Activated naive CD4-positive, alpha-beta T cell treated with anti-CD3 and anti-CD28 coated beads, Interleukin-2, amount 50 U/mL, for 24 hours (primary cell): ENCODE measurements at regions not wholly inside any gene's neighbourhood (a gene's known extent, or its start where the extent isn't known, plus 50 kb on each side); places are given as distances from the start of the nearest gene placed in this dataset.

Experiments used
- H3K27ac Mint-ChIP-seq: one replicate; pipeline ENCODE4 v1.8.0; 2021; ENCODE audit warnings: mild to moderate bottlenecking, mixed read lengths
- H3K27me3 Mint-ChIP-seq: one replicate; pipeline ENCODE4 v1.8.0; 2021; ENCODE audit warnings: mixed read lengths
- H3K36me3 Mint-ChIP-seq: one replicate; pipeline ENCODE4 v1.8.0; 2021; ENCODE audit warnings: mixed read lengths
- H3K4me1 Mint-ChIP-seq: one replicate; pipeline ENCODE4 v1.8.0; 2021; ENCODE audit warnings: mixed read lengths
- H3K4me3 Mint-ChIP-seq: one replicate; pipeline ENCODE4 v1.8.0; 2021; ENCODE audit warnings: mild to moderate bottlenecking, mixed read lengths
- H3K9me3 Mint-ChIP-seq: one replicate; pipeline ENCODE4 v1.8.0; 2021; ENCODE audit warnings: mixed read lengths

DNA sequence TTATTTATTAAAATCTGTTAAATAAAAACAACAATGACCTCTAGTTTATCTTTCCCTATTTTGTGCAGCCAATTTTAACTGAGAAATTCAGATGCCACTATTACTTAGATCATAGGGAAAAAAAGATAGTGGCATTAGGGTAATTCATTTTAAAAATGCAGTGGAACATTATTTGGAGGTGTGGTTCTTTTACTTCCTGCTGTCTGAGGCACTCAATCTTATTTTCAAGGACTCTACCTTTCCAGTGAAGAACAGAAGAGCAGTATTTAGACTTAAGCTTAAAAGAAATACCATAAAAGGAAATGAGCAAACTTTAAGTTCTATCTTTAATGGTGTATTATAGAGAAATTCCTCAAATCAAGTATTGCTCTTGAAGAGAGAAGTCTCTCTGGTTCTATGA, 342.6 kb upstream of the KLF12 start:
- Mint-ChIP-seq H3K9me3 (peaks cover 5% of the 10 kb centered on the region), H3K27ac (no peak overlapping the region), H3K36me3 (no peaks in the 10 kb centered on the region), H3K27me3 (no peaks in the 10 kb centered on the region), H3K4me3 (no peak overlapping the region), H3K4me1 (peaks cover 4% of the 10 kb centered on the region)

DNA sequence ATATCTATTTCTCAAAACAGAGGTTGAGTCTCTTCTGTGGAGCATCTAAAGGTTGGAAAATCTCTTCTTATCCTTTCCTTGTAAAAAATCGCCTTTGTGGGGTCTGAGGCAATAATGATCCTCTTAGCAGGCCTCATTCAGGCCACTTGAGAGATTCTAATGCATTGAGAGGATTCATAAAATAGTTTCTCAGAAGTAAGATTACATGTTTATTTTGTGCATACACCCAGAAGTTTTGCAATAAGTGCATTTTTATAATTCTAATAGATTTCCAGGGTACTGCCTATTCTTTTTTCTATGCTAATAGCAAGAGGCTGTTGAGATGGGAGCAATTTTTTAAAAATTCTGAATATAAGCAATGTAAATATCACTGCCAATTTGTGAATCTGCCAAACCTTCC, 342.2 kb upstream of the KLF12 start:
- no peak overlapping the region for H3K4me3 Mint-ChIP-seq
- no peak overlapping the region for H3K27ac Mint-ChIP-seq
- H3K36me3 Mint-ChIP-seq = no peaks in the 10 kb centered on the region
- no peaks in the 10 kb centered on the region for H3K27me3 Mint-ChIP-seq
- peaks cover 5% of the 10 kb centered on the region for H3K9me3 Mint-ChIP-seq
- peaks cover 4% of the 10 kb centered on the region for H3K4me1 Mint-ChIP-seq

GRCh38 chr13:74466864-74467263, 332.7 kb upstream of the KLF12 start:
- Mint-ChIP-seq H3K27ac (no peak overlapping the region), H3K4me3 (no peak overlapping the region)

DNA sequence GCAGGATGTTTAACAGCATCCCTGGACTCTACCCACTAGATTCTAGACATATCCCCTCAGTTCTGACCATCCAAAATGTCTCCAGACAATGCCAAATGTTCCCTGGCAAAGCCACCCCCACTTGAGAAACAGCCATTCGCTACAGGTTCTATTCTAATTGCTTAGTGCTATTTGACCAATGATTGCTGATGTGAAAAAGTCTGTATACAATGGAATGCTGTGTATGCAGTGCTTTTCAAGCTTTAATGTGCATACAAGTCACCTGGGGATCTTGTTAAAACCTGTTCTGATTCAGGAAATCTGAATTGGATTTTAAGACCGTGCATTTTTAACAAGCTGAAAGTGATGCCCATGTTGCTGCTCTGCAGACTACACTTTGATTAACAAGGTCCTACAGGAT, 331.8 kb upstream of the KLF12 start:
- H3K36me3 Mint-ChIP-seq = no peaks in the 10 kb centered on the region
- peaks cover 1% of the 10 kb centered on the region for H3K27me3 Mint-ChIP-seq
- no peak overlapping the region for H3K4me3 Mint-ChIP-seq

More at GRCh38 chr13:74466864-74467263, 332.7 kb upstream of the KLF12 start:
- Mint-ChIP-seq H3K36me3 (no peaks in the 10 kb centered on the region), H3K27me3 (no peaks in the 10 kb centered on the region), H3K9me3 (no peaks in the 10 kb centered on the region), H3K4me1 (no peaks in the 10 kb centered on the region)

DNA sequence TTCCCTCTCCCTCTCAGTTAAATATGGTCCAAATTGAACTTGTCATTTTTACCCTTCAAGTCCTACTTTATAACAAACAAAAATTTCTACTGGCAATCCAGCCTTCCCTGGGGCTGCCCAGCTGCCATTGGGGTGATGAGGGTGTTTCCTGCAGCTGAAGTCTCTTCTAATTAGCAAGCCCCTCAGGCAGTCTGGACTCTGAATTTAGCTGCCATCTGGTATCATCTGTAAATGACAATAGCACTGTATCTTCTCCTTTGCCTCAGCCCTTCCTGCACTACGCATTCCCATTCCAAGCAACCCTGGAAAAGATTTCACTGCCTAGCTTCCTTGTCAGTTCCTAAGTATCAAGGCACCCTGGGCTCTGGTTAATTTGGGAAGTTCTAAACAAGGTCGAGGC, 331.1 kb upstream of the KLF12 start:
- Mint-ChIP-seq H3K9me3 (no peaks in the 10 kb centered on the region), H3K27ac (no peak overlapping the region), H3K4me1 (no peaks in the 10 kb centered on the region), H3K36me3 (no peaks in the 10 kb centered on the region), H3K27me3 (peaks cover 4% of the 10 kb centered on the region), H3K4me3 (no peak overlapping the region)

More for the DNA sequence above, 331.8 kb upstream of the KLF12 start:
- H3K27ac Mint-ChIP-seq = no peak overlapping the region
- H3K9me3 Mint-ChIP-seq = no peaks in the 10 kb centered on the region
- H3K4me1 Mint-ChIP-seq = no peaks in the 10 kb centered on the region

DNA sequence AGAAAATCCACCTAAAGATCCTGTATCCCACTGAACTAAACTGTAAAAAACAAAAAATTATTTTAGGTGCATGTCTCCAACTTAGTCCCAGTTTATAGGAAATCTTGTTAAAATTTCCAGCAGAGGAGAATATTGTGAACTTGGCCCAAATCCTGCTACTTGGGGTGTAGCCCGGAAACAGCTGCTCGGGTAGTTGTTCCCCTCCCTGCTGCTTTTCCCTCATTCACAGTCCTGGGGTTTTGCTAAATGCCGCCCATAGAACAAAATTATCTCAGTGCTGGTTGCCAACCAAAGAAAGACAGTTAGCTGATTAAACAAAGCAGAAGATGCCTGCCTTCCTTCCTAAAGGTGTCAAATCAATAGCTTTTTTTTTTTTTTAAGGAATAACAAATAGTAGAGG, 330.5 kb upstream of the KLF12 start:
- Mint-ChIP-seq H3K36me3 (no peaks in the 10 kb centered on the region), H3K27ac (no peak overlapping the region), H3K9me3 (no peaks in the 10 kb centered on the region), H3K4me3 (no peak overlapping the region), H3K27me3 (peaks cover 4% of the 10 kb centered on the region), H3K4me1 (no peaks in the 10 kb centered on the region)

DNA sequence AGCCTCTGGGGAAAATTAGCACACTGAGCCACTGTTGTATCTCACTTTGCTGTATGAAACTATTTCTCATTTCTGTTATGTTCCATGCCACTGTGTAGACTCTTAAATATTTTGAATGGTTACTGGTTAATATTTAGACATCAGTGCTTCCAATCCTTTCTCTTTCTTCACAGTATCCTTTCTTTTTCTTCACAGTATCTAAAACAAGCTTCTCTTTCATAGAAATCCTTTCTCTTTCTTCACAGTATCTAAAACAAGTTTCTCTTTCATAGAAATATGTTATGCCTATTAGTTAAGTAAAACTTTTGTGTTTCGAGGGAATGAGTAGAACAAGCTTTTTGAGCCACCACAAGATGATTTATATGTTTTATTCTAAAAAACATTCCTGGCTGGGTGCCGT, 326.8 kb upstream of the KLF12 start:
- no peak overlapping the region for H3K4me3 Mint-ChIP-seq
- no peaks in the 10 kb centered on the region for H3K9me3 Mint-ChIP-seq
- H3K4me1 Mint-ChIP-seq = no peaks in the 10 kb centered on the region
- H3K27ac Mint-ChIP-seq = no peak overlapping the region
- H3K27me3 Mint-ChIP-seq = peaks cover 5% of the 10 kb centered on the region
- no peaks in the 10 kb centered on the region for H3K36me3 Mint-ChIP-seq

DNA sequence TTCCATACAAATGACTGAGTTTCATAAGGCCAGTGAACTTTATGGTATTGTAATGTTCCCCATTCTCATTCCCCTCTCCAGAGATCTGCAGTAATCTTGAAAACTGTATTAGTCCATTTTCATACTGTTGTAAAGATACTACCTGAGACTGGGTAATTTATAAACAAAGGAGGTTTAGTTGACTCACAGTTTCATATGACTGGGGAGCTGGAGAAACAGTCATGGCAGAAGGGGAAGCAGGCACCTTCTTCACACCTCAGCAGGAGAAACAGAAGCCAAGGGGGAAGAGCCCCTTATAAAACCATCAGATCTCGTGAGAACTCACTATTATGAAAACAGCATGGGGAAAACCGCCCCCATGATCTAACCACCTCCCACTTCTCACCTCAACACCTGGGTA, 318.7 kb upstream of the KLF12 start:
- Mint-ChIP-seq H3K4me3 (no peak overlapping the region), H3K9me3 (peaks cover 16% of the 10 kb centered on the region), H3K27ac (no peak overlapping the region), H3K36me3 (peaks cover 10% of the 10 kb centered on the region), H3K27me3 (peaks cover 7% of the 10 kb centered on the region), H3K4me1 (no peaks in the 10 kb centered on the region)

DNA sequence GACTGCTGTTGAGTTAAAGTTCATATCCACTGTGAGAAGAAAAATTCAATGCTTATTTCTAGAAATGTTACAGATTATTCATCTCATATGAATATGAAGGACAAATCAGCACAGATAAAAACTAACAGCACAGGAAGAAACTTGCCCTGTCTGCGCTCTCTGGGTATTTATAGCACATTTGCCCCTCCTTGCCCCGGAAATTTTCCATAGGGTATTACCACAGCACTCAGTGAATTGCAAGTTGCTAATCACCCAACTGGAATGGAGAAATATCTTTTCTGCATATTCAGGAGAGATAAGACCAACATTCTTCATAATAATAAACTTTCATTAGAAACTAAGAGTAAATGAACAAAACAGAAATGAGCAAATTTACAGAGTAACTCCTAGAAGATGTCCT, 318.0 kb upstream of the KLF12 start:
- no peak overlapping the region for H3K27ac Mint-ChIP-seq
- H3K4me1 Mint-ChIP-seq = no peaks in the 10 kb centered on the region
- no peak overlapping the region for H3K4me3 Mint-ChIP-seq
- peaks cover 16% of the 10 kb centered on the region for H3K9me3 Mint-ChIP-seq
- H3K27me3 Mint-ChIP-seq = peaks cover 7% of the 10 kb centered on the region
- H3K36me3 Mint-ChIP-seq = peaks cover 11% of the 10 kb centered on the region

DNA sequence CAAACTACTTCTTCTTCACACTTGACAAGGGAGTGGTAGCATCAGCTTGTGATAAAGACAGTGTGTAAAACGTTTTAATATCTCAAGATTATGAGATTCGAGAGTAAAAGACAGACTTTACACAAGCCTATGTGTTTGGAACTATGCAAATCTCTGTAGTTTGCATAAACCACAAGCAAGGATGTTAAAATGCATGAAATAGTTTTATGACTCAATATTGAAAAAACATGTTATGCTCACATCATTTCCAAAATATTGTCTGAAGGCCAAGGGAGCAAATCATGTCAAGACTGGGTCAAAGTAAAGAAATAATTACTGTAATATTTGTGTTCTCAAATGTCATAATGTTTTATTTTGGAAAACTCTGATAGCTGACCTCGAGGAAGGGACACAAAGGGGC, 316.8 kb upstream of the KLF12 start:
- peaks cover 7% of the 10 kb centered on the region for H3K27me3 Mint-ChIP-seq
- H3K36me3 Mint-ChIP-seq = peaks cover 11% of the 10 kb centered on the region
- no peaks in the 10 kb centered on the region for H3K4me1 Mint-ChIP-seq
- H3K27ac Mint-ChIP-seq = no peak overlapping the region
- H3K9me3 Mint-ChIP-seq = peaks cover 16% of the 10 kb centered on the region
- no peak overlapping the region for H3K4me3 Mint-ChIP-seq

DNA sequence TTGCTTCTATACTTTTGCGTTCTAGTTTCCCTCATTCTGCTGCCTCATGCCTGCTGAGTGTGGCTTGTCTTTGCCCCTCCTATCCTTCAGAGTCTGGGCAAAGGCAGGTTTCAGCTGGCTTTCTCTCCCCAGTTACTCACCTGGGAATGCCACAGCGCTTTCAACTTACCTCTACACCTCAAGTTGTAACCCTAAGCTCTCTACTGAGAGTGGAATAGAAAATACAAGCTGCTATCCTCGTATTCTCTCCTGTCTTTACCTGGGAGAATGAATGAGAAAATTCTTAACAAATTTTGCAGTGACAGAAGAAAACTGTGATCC, 316.3 kb upstream of the KLF12 start:
- H3K4me1 Mint-ChIP-seq = no peaks in the 10 kb centered on the region
- H3K27me3 Mint-ChIP-seq = peaks cover 4% of the 10 kb centered on the region
- no peak overlapping the region for H3K27ac Mint-ChIP-seq
- H3K4me3 Mint-ChIP-seq = no peak overlapping the region
- H3K36me3 Mint-ChIP-seq = peaks cover 11% of the 10 kb centered on the region
- H3K9me3 Mint-ChIP-seq = peaks cover 16% of the 10 kb centered on the region

DNA sequence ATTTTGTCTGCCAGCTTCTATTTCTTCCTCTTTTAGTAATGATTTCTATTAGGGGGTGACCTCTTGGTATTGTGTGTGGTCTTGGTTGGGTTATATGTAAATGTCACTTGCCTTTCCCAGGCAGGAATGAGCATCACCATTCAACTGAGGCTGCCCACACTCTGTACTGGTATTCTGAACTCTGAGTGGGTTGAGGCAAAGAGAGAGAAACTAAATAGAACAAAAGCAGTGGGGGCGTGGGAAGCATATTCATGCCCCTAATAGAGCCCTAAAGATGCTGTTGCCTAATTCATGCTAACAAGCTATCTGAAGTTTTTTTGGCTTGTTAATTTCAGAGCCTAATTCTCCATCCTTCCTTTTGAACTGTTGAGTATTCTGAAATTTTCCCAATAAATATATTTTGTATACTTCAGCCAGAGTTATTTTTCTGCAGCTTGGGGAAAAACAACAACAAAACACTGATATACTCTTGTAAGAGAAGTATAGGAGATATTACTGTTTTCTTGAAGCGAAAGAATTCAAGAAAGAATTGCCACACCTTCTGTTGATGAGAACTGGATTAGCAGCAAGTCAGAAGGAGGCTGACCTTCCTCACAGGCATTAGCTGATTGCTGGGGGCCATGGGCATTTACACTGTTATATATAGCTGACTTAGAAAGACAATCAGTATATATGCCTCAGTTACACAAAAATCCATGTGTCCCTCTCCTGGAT, 315.8 kb upstream of the KLF12 start:
- Mint-ChIP-seq H3K27me3 (peaks cover 4% of the 10 kb centered on the region), H3K4me1 (no peaks in the 10 kb centered on the region), H3K9me3 (peaks cover 13% of the 10 kb centered on the region), H3K4me3 (no peak overlapping the region), H3K36me3 (peaks cover 11% of the 10 kb centered on the region), H3K27ac (no peak overlapping the region)

DNA sequence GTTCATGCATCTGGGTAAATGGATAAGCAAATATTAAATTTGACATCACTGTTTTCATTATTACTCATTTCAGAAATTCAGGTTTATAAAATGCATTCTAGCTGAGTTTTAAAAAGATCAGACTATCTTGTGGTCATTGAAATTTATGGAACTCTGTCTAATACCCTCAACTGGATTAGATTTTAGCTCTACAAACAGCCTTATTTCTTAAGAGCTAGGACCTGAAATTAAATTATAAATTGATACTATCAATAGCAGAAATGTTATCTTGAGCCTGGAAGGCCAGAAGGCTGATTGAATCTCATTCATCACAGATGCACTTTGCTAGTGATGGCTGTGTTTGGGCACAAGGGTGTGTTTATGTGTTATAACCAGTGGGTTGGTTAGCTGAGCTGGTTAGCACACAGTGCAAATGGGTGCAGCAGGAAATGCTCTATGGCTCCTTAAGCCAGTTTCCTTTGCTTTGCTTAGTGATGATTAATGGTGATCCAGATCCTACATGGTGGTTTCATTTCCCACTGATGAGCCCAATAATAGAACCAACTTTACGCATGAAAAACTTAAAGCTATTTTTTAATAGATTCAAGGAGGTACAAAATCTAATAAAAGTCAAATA, 310.8 kb upstream of the KLF12 start:
- H3K36me3 Mint-ChIP-seq = peaks cover 12% of the 10 kb centered on the region
- no peaks in the 10 kb centered on the region for H3K27me3 Mint-ChIP-seq
- H3K27ac Mint-ChIP-seq = no peak overlapping the region
- H3K9me3 Mint-ChIP-seq = peaks cover 9% of the 10 kb centered on the region
- H3K4me3 Mint-ChIP-seq = no peak overlapping the region
- H3K4me1 Mint-ChIP-seq = no peaks in the 10 kb centered on the region

DNA sequence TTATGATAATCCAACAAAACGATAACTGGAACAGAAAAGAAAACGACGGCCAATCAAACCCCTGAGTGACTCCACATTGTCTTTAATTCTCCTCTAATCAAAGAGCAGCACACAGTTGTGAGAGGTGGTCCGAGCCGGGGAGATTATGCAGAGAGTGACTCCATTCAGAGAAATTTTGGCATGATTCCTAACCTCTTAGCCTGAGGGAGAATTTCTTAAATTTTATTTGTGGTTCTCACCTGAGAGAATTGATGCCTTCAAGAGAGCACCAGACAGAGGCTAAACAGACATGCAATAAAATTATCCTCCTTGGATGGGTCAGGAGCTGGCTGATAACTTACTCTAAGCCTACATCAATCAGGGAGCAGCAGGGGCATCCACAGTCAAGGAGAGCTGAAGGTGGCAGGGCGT, 310.0 kb upstream of the KLF12 start:
- Mint-ChIP-seq H3K36me3 (peaks cover 10% of the 10 kb centered on the region), H3K27me3 (no peaks in the 10 kb centered on the region), H3K4me3 (no peak overlapping the region), H3K9me3 (peaks cover 4% of the 10 kb centered on the region), H3K27ac (no peak overlapping the region), H3K4me1 (no peaks in the 10 kb centered on the region)

DNA sequence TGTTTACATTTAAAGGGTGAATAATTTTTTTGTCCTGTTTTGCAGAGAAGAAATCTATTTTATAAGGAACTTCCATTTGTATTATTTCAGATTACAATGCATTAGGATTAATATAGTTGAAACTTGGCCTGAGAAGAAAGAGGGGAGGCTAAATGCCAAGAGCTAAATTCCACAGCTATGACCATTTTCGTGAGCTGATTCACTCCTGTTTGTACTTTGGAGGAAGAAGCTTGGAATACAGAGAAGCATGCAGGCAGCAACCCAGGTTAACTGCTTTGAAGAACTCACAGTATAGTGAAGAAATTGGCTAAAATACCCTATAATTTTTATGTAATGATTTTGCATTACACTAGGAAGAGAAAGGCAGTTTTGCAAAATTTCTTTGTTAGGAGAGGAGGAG, 309.4 kb upstream of the KLF12 start:
- Mint-ChIP-seq H3K4me3 (no peak overlapping the region), H3K36me3 (peaks cover 7% of the 10 kb centered on the region), H3K9me3 (no peaks in the 10 kb centered on the region), H3K27ac (no peak overlapping the region), H3K27me3 (no peaks in the 10 kb centered on the region), H3K4me1 (no peaks in the 10 kb centered on the region)

DNA sequence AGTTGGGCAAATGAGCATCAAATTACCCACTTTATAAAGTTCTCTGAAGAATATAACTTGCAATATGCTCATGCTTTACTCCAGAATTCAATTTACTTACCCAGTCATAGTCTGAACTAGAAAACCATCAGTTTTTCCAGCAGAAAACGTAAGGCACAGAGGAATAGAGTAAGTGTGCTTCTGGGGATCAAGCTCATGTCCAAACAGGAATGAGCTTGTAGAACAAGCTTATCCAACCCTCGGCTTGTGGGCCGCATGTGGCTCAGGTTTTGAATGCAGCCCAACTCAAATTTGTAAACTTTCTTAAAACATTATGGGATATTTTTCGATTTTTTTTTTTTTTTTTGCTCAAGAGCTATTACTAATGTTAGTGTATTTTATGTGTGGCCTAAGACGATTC, 308.5 kb upstream of the KLF12 start:
- H3K4me3 Mint-ChIP-seq = no peak overlapping the region
- no peak overlapping the region for H3K27ac Mint-ChIP-seq
- peaks cover 2% of the 10 kb centered on the region for H3K36me3 Mint-ChIP-seq
- H3K9me3 Mint-ChIP-seq = no peaks in the 10 kb centered on the region
- H3K4me1 Mint-ChIP-seq = no peaks in the 10 kb centered on the region
- H3K27me3 Mint-ChIP-seq = no peaks in the 10 kb centered on the region

DNA sequence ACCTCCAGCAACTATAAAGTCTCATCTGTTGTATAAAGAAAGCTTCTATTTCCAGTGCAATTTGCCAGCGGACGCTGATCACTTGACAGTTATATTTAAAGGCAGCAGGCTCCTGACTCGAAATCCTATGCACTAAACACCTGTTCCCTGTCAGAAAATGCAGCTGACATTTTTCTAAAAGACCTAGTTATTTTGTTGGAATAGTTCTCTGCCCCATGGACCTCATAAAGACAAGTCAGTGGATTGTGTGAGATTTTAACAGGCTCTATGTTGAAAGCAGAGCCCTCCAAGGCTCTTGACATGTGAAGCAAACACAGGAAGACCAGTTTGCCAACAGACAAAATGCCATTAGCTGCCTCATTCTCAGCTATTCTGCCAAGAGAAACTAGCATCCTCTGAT, 304.7 kb upstream of the KLF12 start:
- Mint-ChIP-seq H3K27me3 (no peaks in the 10 kb centered on the region), H3K27ac (no peak overlapping the region), H3K9me3 (no peaks in the 10 kb centered on the region), H3K36me3 (peaks cover 4% of the 10 kb centered on the region), H3K4me3 (no peak overlapping the region), H3K4me1 (no peaks in the 10 kb centered on the region)
